ENCODE measurements at regions not wholly inside any gene's neighbourhood (a gene's known extent, or its start where the extent isn't known, plus 50 kb on each side); places are given as distances from the start of the nearest gene placed in this dataset.

- no peak overlapping the region for H3K4me3 ChIP-seq (ENCODE audit: low read length)
- H2AFZ ChIP-seq (ENCODE audit: low read depth, low read length) = no peak overlapping the region
- H3F3A ChIP-seq (ENCODE audit: insufficient read depth, low read length, poor library complexity, severe bottlenecking) = no peaks in the 10 kb centered on the region
- H3K27me3 ChIP-seq (ENCODE audit: insufficient read depth, low read depth, low read length) = no peaks in the 10 kb centered on the region
- no peak for TF ChIP-seq REST (IDR thresholded peaks at IDR 0.05; ENCODE audit: borderline replicate concordance)
- no peak for TF ChIP-seq TAF1 (IDR thresholded peaks at IDR 0.05; ENCODE audit: low read depth)
- TF ChIP-seq CTCF (IDR thresholded peaks at IDR 0.05; ENCODE audit: poor library complexity, severe bottlenecking) = no peak
- TF ChIP-seq SMC3 (conservative IDR thresholded peaks at IDR 0.05; ENCODE audit: poor library complexity) = no peak
- TF ChIP-seq EP300 (conservative IDR thresholded peaks at IDR 0.05; ENCODE audit: poor library complexity, severe bottlenecking) = no peak
- TF ChIP-seq MXI1 (conservative IDR thresholded peaks at IDR 0.05; ENCODE audit: poor library complexity, severe bottlenecking) = no peak
- TF ChIP-seq EZH2 (IDR thresholded peaks at IDR 0.05; ENCODE audit: borderline replicate concordance, insufficient read depth, low read length, poor library complexity, severe bottlenecking) = no peak
- TF ChIP-seq POLR2AphosphoS5 (IDR thresholded peaks at IDR 0.05) = no peak
- TF ChIP-seq RAD21 (conservative IDR thresholded peaks at IDR 0.05) = no peak
- no peak overlapping the region for H3K4me2 ChIP-seq (ENCODE audit: low read length)
- no peaks in the 10 kb centered on the region for H3K36me3 ChIP-seq (ENCODE audit: insufficient read depth, low read length)
- no peaks in the 10 kb centered on the region for H3K9me3 ChIP-seq (ENCODE audit: low read length)
- H3K79me2 ChIP-seq (replicated peaks; ENCODE audit: insufficient read depth, low read length) = no peaks in the 10 kb centered on the region
- no peak overlapping the region for H3K9ac ChIP-seq (ENCODE audit: low read length)
- H3K27ac ChIP-seq (ENCODE audit: low read length) = no peak overlapping the region
- H3K9me2 ChIP-seq (ENCODE audit: insufficient read depth, low read length) = no peaks in the 10 kb centered on the region
- no peaks in the 10 kb centered on the region for H4K20me1 ChIP-seq (ENCODE audit: insufficient read depth)
These were observed 488.9 kb upstream of the RASGRP1 start for GRCh38 chr15:39053480-39053879.

- H3K36me3 ChIP-seq (ENCODE audit: insufficient read depth, low read length) = no peaks in the 10 kb centered on the region
These were observed 489.6 kb upstream of the RASGRP1 start for GRCh38 chr15:39054128-39054732.

More at GRCh38 chr15:39054128-39054732, 489.6 kb upstream of the RASGRP1 start:
- H4K20me1 ChIP-seq (ENCODE audit: insufficient read depth) = no peaks in the 10 kb centered on the region
- H3K4me3 ChIP-seq (ENCODE audit: low read length) = no peak overlapping the region
- H3F3A ChIP-seq (ENCODE audit: insufficient read depth, low read length, poor library complexity, severe bottlenecking) = no peaks in the 10 kb centered on the region
- no peaks in the 10 kb centered on the region for H3K27me3 ChIP-seq (ENCODE audit: insufficient read depth, low read depth, low read length)
- no peak overlapping the region for H3K27ac ChIP-seq (ENCODE audit: low read length)
- TF ChIP-seq TAF1 (IDR thresholded peaks at IDR 0.05; ENCODE audit: low read depth) (no peak), RAD21 (conservative IDR thresholded peaks at IDR 0.05) (no peak)
- no peaks in the 10 kb centered on the region for H3K79me2 ChIP-seq (replicated peaks; ENCODE audit: insufficient read depth, low read length)
- H3K9me2 ChIP-seq (ENCODE audit: insufficient read depth, low read length) = no peaks in the 10 kb centered on the region
- no peak overlapping the region for H3K4me2 ChIP-seq (ENCODE audit: low read length)
- H3K9me3 ChIP-seq (ENCODE audit: low read length) = no peaks in the 10 kb centered on the region
- no peak overlapping the region for H2AFZ ChIP-seq (ENCODE audit: low read depth, low read length)
- no peak overlapping the region for H3K9ac ChIP-seq (ENCODE audit: low read length)
